NCI-H1694 treated with DMSO at 0.1 percent for 48 hours (cell line): ENCODE measurements at regions not wholly inside any gene's neighbourhood (a gene's known extent, or its start where the extent isn't known, plus 50 kb on each side); places are given as distances from the start of the nearest gene placed in this dataset.
"Not testable (repeated sequence)": the region's sequence is repeated elsewhere in the genome, so short reads cannot be mapped to it uniquely, and the experiment has no call there.

Source experiments
- DNase-seq: peaks from one replicate; lab custom pipeline; 2025; lab: John Stamatoyannopoulos, UW

- DNase-seq = no peak
These were observed 1382.1 kb downstream of the AACS start for GRCh38 chr12:126447346-126447745.

GRCh38 chr12:126451809-126452208, 1386.6 kb downstream of the AACS start:
- DNase-seq = no peak

GRCh38 chr12:126452686-126453085, 1387.5 kb downstream of the AACS start:
- DNase-seq = not testable (repeated sequence)

DNA sequence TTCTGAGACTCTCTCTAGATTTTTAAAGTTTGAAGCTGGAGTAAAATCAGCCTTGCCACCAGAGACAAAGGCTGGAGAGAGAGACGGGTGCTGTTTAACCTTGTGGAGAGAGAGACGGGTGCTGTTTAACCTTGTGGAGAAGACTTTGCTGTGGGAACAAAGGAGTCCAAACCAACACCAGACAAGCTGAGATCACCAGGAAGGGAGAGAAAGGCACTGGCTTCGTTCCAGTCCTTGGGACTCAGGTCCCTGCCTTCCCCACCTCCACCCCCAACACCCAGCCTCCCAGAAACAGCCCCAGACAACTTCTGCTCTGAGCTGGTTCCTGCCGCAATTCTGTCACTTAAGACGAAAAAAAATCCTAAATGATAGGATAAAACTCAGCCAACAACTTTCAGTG, 1389.3 kb downstream of the AACS start:
- no peak for DNase-seq

DNA sequence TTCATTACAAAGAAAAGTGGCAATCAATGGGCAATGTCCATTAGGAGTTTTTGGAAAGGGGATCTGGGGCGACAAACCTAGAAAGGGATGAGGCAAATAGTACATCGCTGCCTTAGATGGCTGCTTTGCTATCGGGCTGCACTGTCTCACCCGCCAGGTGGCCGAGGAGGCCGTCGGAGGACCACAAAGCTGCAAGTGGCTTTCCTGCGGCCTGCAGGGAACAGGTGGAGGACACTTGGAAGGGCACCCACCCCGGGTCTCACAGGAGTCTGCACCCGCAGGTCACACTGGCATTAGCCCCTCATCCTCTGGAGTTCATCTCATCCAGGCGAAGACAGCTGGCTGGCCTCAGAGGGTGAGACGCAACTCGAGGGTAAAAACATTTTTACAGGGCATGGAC, 1392.5 kb downstream of the AACS start:
- DNase-seq = no peak

DNA sequence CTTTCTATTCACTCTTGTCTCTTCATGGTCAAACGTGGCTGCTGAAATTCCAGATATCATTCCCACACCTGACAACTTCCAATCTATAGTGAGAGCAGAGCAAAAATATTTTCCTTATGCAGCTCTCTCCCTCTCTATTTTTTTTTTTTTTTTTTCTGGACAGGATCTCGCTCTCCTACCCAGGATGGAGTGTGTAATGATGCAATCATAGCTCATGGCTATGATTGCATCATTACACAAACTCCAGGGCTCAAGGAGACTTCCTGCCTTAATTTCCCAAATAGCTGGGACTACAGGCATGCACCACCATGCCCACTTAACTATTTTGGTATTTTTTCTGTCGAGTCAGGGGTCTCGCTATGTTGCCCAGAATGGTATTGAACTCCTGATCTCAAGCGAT, 1398.9 kb downstream of the AACS start:
- DNase-seq = no peak

- no peak for DNase-seq
These were observed 1404.0 kb downstream of the AACS start for GRCh38 chr12:126469211-126469610.

DNA sequence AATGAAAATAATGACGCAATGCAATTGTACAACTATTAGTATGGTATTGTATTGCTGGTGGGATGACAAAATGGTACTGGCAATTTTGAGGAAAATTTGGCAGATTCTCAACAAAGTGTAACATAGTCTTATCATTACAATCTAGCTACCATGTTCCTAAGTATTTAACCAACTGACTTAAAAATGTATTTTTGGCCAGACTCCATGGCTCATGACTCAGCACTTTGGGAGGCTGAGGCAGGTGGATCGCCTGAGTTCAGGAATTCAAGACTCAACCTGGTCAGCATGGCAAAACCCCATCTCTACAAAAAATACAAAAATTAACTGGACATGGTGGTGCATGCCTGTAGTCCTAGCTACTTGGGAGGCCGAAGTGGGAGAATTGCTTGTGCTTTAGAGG, 1409.5 kb downstream of the AACS start:
- no peak for DNase-seq

GRCh38 chr12:126480451-126480850, 1415.2 kb downstream of the AACS start:
- DNase-seq = no peak

GRCh38 chr12:126481688-126482087, 1416.5 kb downstream of the AACS start:
- no peak for DNase-seq

GRCh38 chr12:126482238-126482889, 1417.1 kb downstream of the AACS start:
- DNase-seq = no peak

DNA sequence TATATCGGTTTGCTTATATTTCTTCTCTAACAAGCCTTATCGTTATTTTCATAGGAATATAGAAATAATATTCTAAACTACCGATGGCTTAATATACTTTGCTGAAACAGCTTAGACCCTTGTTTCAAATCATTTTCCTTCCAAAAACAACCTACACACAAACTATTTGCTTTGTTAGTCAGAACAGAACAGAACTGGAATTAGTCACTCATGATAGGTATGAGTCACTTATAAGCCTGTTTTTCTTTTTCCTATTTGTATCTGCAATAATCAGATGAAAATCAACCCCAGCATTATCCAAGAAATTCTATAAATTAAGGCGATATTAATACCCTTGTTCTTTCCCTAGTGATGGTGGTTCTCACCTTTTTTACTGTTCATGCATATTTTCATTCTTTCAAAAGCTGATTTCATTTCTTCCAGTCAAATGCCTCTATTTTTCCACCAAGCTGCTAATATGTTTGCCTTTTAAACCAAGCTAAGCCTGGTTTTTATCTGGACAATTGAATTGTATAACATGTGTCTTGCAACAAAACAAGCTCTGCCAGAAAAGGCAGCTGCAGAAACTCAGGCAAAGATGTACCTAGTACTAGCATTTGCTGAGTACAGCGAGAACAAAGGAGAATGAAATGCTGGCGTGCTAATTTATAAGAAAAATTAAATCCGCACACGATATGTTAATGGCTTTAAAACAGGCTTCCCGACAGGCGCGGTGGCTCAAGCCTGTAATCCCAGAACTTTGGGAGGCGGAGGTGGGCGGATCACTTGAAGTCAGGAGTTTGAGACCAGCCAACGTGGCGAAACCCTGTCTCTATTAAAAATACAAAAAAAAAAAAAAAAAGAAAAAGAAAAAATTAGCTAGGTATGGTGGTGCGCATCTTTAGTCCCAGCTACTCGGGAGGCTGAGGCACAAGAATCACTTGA, 1418.2 kb downstream of the AACS start:
- DNase-seq = no peak

DNA sequence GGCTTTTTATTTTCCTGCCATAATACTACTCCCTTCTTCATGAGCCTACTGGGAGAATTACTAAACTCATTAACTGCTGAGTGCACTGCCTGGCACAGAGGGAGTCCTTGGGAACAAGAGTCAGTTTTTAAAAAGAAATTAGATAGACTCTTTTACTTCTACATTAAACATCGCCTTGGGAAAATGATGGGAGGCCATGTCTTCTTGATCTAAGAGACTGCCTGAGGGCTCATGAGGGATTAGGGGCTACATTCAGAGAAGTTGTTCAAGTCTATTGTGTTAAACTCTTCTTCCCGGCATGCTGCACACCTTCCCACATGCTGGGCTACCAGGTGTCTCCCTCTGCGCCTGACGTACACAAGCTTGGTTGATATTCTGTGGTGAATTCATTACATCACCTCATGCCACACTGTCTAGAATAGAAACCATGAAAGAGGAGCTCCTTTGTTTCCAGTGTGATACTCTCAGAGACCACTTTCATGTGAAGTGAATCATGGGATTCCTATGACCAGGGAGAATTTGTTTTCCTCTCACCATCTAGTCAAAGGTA, 1422.3 kb downstream of the AACS start:
- no peak for DNase-seq

- no peak for DNase-seq
These were observed 1423.6 kb downstream of the AACS start for GRCh38 chr12:126488806-126489205.

GRCh38 chr12:126492181-126492580, 1426.9 kb downstream of the AACS start:
- no peak for DNase-seq

GRCh38 chr12:126493366-126494108, 1428.3 kb downstream of the AACS start:
- DNase-seq = no peak

DNA sequence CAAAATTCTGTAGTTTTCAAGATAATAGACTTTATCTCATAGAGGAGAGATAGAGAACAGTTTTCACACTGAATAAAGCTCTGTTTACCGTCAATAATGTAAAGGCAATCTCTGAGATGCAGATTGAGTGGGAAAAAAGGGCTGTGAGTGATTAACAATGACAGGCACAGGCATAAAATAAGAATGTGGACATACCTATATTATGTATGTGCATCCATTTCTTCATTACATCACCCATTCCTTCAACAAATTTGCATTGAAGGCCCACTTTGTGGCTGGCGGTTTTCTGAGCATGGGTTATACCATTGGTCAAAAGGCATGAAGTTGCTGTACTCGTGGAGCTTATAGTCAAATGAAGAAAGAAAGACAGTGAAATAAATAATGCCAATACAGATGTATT, 1431.0 kb downstream of the AACS start:
- DNase-seq = no peak

DNA sequence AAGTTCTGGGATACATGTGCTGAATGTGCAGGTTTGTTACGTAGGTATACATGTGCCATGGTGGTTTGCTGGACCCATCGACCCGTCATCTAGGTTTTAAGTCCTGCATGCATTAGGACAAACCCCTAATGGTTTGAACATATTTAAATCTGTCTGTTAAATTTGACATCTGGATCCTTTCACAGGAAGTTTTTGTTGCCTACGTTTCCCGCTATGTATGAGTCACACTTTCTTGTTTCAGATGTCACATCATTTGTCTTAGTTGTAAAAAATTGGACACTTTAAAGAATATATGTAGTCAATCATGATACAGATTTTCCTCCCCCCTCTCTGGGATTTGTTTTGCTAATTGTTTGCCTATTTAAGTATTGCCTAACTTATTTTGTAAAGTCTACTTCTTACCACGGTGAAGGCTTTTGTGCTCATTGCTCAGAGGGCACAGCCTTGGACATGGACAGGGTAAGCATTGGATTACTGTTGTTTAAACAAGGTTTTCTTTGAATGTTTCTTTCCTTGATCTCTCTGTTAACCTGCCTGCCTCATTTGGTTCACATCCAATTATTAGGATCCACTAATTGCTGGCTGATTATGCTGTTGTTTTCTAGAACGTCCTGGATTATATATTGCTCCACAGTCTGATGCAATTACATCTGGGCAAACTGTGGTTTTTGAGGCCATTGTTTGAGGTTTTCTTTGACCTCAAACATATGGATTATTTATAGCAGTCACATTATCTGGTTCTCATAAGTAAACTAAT, 1441.4 kb downstream of the AACS start:
- no peak for DNase-seq

- DNase-seq = no peak
These were observed 1442.0 kb downstream of the AACS start for GRCh38 chr12:126507231-126507630.

GRCh38 chr12:126509572-126509971, 1444.3 kb downstream of the AACS start:
- no peak for DNase-seq

GRCh38 chr12:126510630-126511029, 1445.4 kb downstream of the AACS start:
- no peak for DNase-seq
